K562 (cell line): ENCODE measurements at regions not wholly inside any gene's neighbourhood (a gene's known extent, or its start where the extent isn't known, plus 50 kb on each side); places are given as distances from the start of the nearest gene placed in this dataset.

Experiments
- ATAC-seq: fragments of 200-7000 bp; cut with Tn5 transposase; 3 replicates; pipeline ENCODE4 v1.9.1; 2020; ENCODE audit warnings: moderate library complexity
- BruUV-seq: library from RNA; stranded (reverse); fragments of 400-500 nt; replicated peaks from 2 replicates; lab custom pipeline; 2021; lab: Mats Ljungman, UMichigan
- CTCF ChIA-PET: fragments of 300-600 bp; formaldehyde crosslinking; extraction: SDS; loops from one replicate; lab custom pipeline; 2021; ENCODE audit warnings: low intra/inter-chr PET ratio; lab: Yijun Ruan, JAX
- POLR2A ChIA-PET: fragments of 300-600, 350-650 bp; sonication (Branson Sonifier 250); formaldehyde crosslinking; extraction: SDS; loops from one replicate; lab custom pipeline; 2021; ENCODE audit warnings: antibody characterized with exemption, inconsistent platforms; lab: Yijun Ruan, JAX
- DNase-seq, 4 experiments: peaks; one replicate each; pipeline versions ENCODE4 v3.0.0 to v3.0.0-alpha.2; 2011 to 2018; ENCODE audit warnings: low spot score in 3 of 4, mixed read lengths in 3 of 4; ENCODE audit errors: extremely low read depth in 1 of 4
- FAIRE-seq: peaks from 2 replicates; lab custom pipeline; 2011; peaks lifted over from hg19 to GRCh38; lab: Jason Lieb, UNC
- H2AFZ ChIP-seq: 2 replicates; pipeline ENCODE4 v1.6.0; 2011; ENCODE audit warnings: low read depth, low read length, control low read depth, inconsistent platforms
- H3K27ac ChIP-seq: fragments of 200-600 bp; 3 replicates; pipeline ENCODE4 v1.8.0; 2011; ENCODE audit warnings: low read depth, mild to moderate bottlenecking, control low read depth, inconsistent platforms, low read length, moderate library complexity, mixed read lengths; ENCODE audit errors: extremely low read depth
- H3K27me3 ChIP-seq, 2 experiments: fragments of 300-600 bp in 1 of 2; 2 replicates in 1 of 2; 3 replicates in 1 of 2; pipeline versions ENCODE4 v1.6.0 to v1.8.0; 2011; ENCODE audit warnings: inconsistent platforms in 2 of 2, low read length in 2 of 2, mild to moderate bottlenecking in 1 of 2, mixed read lengths in 1 of 2, moderate library complexity in 1 of 2; ENCODE audit not compliant: control insufficient read depth in 2 of 2, insufficient read depth in 2 of 2
- H3K36me3 ChIP-seq: fragments of 300-600 bp; 3 replicates; pipeline ENCODE4 v1.8.0; 2011; ENCODE audit warnings: mild to moderate bottlenecking, low read length, inconsistent platforms; ENCODE audit not compliant: control insufficient read depth, insufficient read depth
- H3K4me1 ChIP-seq, 2 experiments: fragments of 200-600 bp in 1 of 2; replicated peaks in 1 of 2; 2 replicates in 1 of 2; 3 replicates in 1 of 2; pipeline versions ENCODE4 v1.5.1 to v1.8.0; 2011; ENCODE audit warnings: inconsistent platforms in 2 of 2, low read length in 2 of 2, mild to moderate bottlenecking in 1 of 2, mixed read lengths in 1 of 2, moderate library complexity in 1 of 2; ENCODE audit not compliant: control insufficient read depth in 2 of 2, insufficient read depth in 2 of 2
- H3K4me2 ChIP-seq: 2 replicates; pipeline ENCODE4 v1.6.1; 2011; ENCODE audit warnings: low read length, control low read depth, inconsistent platforms, mixed read lengths; ENCODE audit not compliant: insufficient read depth
- H3K4me3 ChIP-seq: fragments of 200-600 bp; sonication (generic), shearing (Covaris generic); 2 replicates; pipeline ENCODE4 v1.5.1; 2016; ENCODE audit warnings: control low read depth, inconsistent platforms
- H3K79me2 ChIP-seq: fragments of 200-600 bp; 3 replicates; pipeline ENCODE4 v1.8.0; 2011; ENCODE audit warnings: low read length, inconsistent platforms; ENCODE audit not compliant: control insufficient read depth, insufficient read depth
- H3K9ac ChIP-seq, 2 experiments: 2 replicates each; pipeline versions ENCODE4 v1.6.0 to v1.6.1; 2011; ENCODE audit warnings: low read depth in 2 of 2, low read length in 2 of 2, control low read depth in 1 of 2, inconsistent platforms in 1 of 2, mild to moderate bottlenecking in 1 of 2, mixed read lengths in 1 of 2; ENCODE audit not compliant: insufficient read depth in 1 of 2
- H3K9me1 ChIP-seq: one replicate; pipeline ENCODE4 v1.6.0; 2011; ENCODE audit warnings: inconsistent platforms, mild to moderate bottlenecking, low read length, moderate library complexity; ENCODE audit not compliant: control insufficient read depth, insufficient read depth
- H3K9me3 ChIP-seq: replicated peaks from 2 replicates; pipeline ENCODE4 v1.5.1; 2011; ENCODE audit warnings: low read depth, low read length, inconsistent platforms; ENCODE audit not compliant: control insufficient read depth, insufficient read depth
- H4K20me1 ChIP-seq: replicated peaks from 2 replicates; pipeline ENCODE4 v1.6.1; 2011; ENCODE audit warnings: low read length, inconsistent platforms, mixed read lengths; ENCODE audit not compliant: control insufficient read depth, insufficient read depth
- CAMTA2 ChIP-seq: fragments of 250-450 bp; sonication (Bioruptor Pico); conservative IDR thresholded peaks from 2 replicates; pipeline ENCODE4 v1.5.1; 2022
- CC2D1A ChIP-seq: fragments of 450-650 bp; IDR thresholded peaks from 2 replicates; pipeline ENCODE4 v1.6.1; 2017; ENCODE audit warnings: mild to moderate bottlenecking
- CEBPZ ChIP-seq: fragments of 150-350 bp; IDR thresholded peaks from 2 replicates; pipeline ENCODE4 v1.6.1; 2014; ENCODE audit warnings: low read depth, mild to moderate bottlenecking, low read length, borderline replicate concordance
- CTBP1 ChIP-seq: fragments of 450-650 bp; IDR thresholded peaks from 2 replicates; pipeline ENCODE4 v1.6.1; 2016; ENCODE audit warnings: borderline replicate concordance
- E2F6 ChIP-seq, 2 experiments: IDR thresholded peaks; 2 replicates each; pipeline ENCODE4 v1.6.1; 2011; ENCODE audit warnings: borderline replicate concordance in 1 of 2, control low read depth in 1 of 2, low read depth in 1 of 2, low read length in 1 of 2, mild to moderate bottlenecking in 1 of 2, mixed read lengths in 1 of 2, moderate library complexity in 1 of 2; ENCODE audit not compliant: insufficient read depth in 1 of 2, insufficient read length in 1 of 2, poor library complexity in 1 of 2, severe bottlenecking in 1 of 2; ENCODE audit errors: extremely low read depth in 1 of 2
- ETV1 ChIP-seq: fragments of 450-650 bp; conservative IDR thresholded peaks from 2 replicates; pipeline ENCODE4 v1.6.1; 2016; ENCODE audit warnings: missing genetic modification characterization, control low read depth, low read depth, missing compliant biosample characterization
- HSF4 ChIP-seq: fragments of 250-450 bp; sonication (Bioruptor Pico); IDR thresholded peaks from 2 replicates; pipeline ENCODE4 v2.1.2; 2022; ENCODE audit warnings: mild to moderate bottlenecking, moderate library complexity, borderline replicate concordance
- ID3 ChIP-seq, 2 experiments: fragments of 250-450 bp in 1 of 2; fragments of 450-650 bp in 1 of 2; sonication (Bioruptor Pico) in 1 of 2; IDR thresholded peaks; 2 replicates each; pipeline versions ENCODE4 v1.6.1 to v1.8.0; 2016 to 2021; ENCODE audit warnings: mild to moderate bottlenecking in 2 of 2, moderate library complexity in 2 of 2, missing compliant biosample characterization in 1 of 2, missing genetic modification characterization in 1 of 2
- NCOR1 ChIP-seq: fragments of 450-650 bp; IDR thresholded peaks from 2 replicates; pipeline ENCODE4 v1.6.1; 2016; ENCODE audit warnings: mild to moderate bottlenecking, moderate library complexity
- PHB2 ChIP-seq: fragments of 450-650 bp; IDR thresholded peaks from 2 replicates; pipeline ENCODE4 v1.6.1; 2017; ENCODE audit warnings: low read depth
- POLR2A ChIP-seq: fragments of 450-650 bp; conservative IDR thresholded peaks from 2 replicates; pipeline ENCODE4 v1.6.1; 2016
- SAFB2 ChIP-seq: fragments of 200-400 bp; formaldehyde crosslinking; IDR thresholded peaks from 2 replicates; pipeline ENCODE4 v1.6.1; 2018; ENCODE audit warnings: borderline replicate concordance, low read length, low read depth, moderate library complexity; ENCODE audit not compliant: severe bottlenecking
- TFE3 ChIP-seq: fragments of 450-650 bp; formaldehyde crosslinking; IDR thresholded peaks from 2 replicates; pipeline ENCODE4 v1.4.0; 2020; ENCODE audit warnings: mild to moderate bottlenecking, mixed read lengths
- ZBTB43 ChIP-seq: sonication (generic); formaldehyde crosslinking; IDR thresholded peaks from 2 replicates; pipeline ENCODE4 v1.8.0; 2023; ENCODE audit warnings: mild to moderate bottlenecking, missing genetic modification reagents
- ZNF146 ChIP-seq: IDR thresholded peaks from one replicate; pipeline ENCODE4 v1.6.1; 2018; ENCODE audit warnings: missing compliant biosample characterization; ENCODE audit not compliant: unreplicated experiment
- WGBS: fragments of 100-300 bp; shearing (Covaris generic); methylation state at CpG from one replicate; pipeline ENCODE4 v1.1.6; 2016; ENCODE audit warnings: low coverage, mixed read lengths; ENCODE audit not compliant: insufficient coverage; ENCODE audit errors: missing lambda C conversion rate; 5-methylcytosine and 5-hydroxymethylcytosine counted together
- in situ Hi-C: fragments of 300-500 bp; cut with MboI; formaldehyde crosslinking; loops from 4 replicates; pipeline ENCODE4 v1.15.0; 2018; ENCODE audit warnings: inconsistent platforms, mixed read lengths
- intact Hi-C: fragments of 100-400 bp; cut with micrococcal nuclease; formaldehyde crosslinking; loops from 2 replicates; pipeline ENCODE4 v1.14.2; 2022

GRCh38 chr6:144364782-144365181 is 79.6 kb downstream of the UTRN start:
- H3K4me2 ChIP-seq = no peak overlapping the region
- H3K79me2 ChIP-seq = no peaks in the 10 kb centered on the region
- in situ Hi-C loops = no loop called here
- no peaks in the 10 kb centered on the region for H4K20me1 ChIP-seq
- no peaks in the 10 kb centered on the region for H3K4me1 ChIP-seq
- no peak overlapping the region for H3K27ac ChIP-seq
- H2AFZ ChIP-seq = no peak overlapping the region
- FAIRE-seq (no peak), ATAC-seq (no peak), DNase-seq (no peak)
- H3K36me3 ChIP-seq = no peaks in the 10 kb centered on the region
- no peaks in the 10 kb centered on the region for H3K9me3 ChIP-seq
- CTCF ChIA-PET = no interaction called here
- intact Hi-C loops = no loop called here
- WGBS = 3% methylated on average over 3 of the region's 3 CpGs
- no TSS peak for BruUV-seq
- H3K9me1 ChIP-seq = no peaks in the 10 kb centered on the region
- H3K27me3 ChIP-seq = peaks cover 0 to 3% of the 10 kb centered on the region in 2 experiments; a peak in 1 of 5 replicates
- POLR2A ChIA-PET = interaction anchor here (0.6 kb wide), 1 partner anchor 216 kb away, joined by 3 read pairs; no protein-coding TSS in a partner anchor
- H3K9ac ChIP-seq = no peak overlapping the region
- no peak overlapping the region for H3K4me3 ChIP-seq
- TF ChIP-seq PHB2 (no peak), SAFB2 (no peak), NCOR1 (no peak), ZBTB43 (no peak), ZNF146 (no peak), ETV1 (no peak), TFE3 (CRISPR knock-in tag) (no peak), CTBP1 (no peak), E2F6 (IDR thresholded peaks at IDR 0.05; ENCODE audit: borderline replicate concordance in 1 of 2, extremely low read depth in 1 of 2, insufficient read depth in 1 of 2, insufficient read length in 1 of 2, low read depth in 1 of 2, low read length in 1 of 2, poor library complexity in 1 of 2, severe bottlenecking in 1 of 2) (no peak), HSF4 (CRISPR knock-in tag) (no peak), POLR2A (no peak), ID3 (CRISPR knock-in tag; IDR thresholded peaks at IDR 0.05) (no peak), ID3 (tag; IDR thresholded peaks at IDR 0.05) (no peak), CEBPZ (no peak), CC2D1A (no peak), CAMTA2 (CRISPR knock-in tag) (no peak)
